Thoracic aorta (tissue), 2 donors: ENCODE measurements at regions not wholly inside any gene's neighbourhood (a gene's known extent, or its start where the extent isn't known, plus 50 kb on each side); places are given as distances from the start of the nearest gene placed in this dataset.

Experiments used
- ATAC-seq: fragments of 150-250 bp; one replicate; pipeline ENCODE4 v1.8.0; 2017; ENCODE audit warnings: low read depth; ENCODE audit not compliant: insufficient number of reproducible peaks, low FRiP score
- DNase-seq: peaks from one replicate; pipeline ENCODE4 v3.0.0-alpha.2; 2020; ENCODE audit warnings: low spot score
- H3K27ac ChIP-seq, 2 donors: fragments of 200-600 bp; sonication (generic); 1 replicate in 1 of 2; 2 replicates in 1 of 2; pipeline ENCODE4 v1.5.1; 2016; ENCODE audit warnings: mild to moderate bottlenecking in 2 of 2, moderate library complexity in 2 of 2
- H3K27me3 ChIP-seq: fragments of 200-600 bp; sonication (generic); replicated peaks from 2 replicates; pipeline ENCODE4 v1.6.0; 2016; ENCODE audit warnings: mild to moderate bottlenecking; ENCODE audit not compliant: insufficient read depth
- H3K36me3 ChIP-seq: fragments of 200-600 bp; sonication (generic); one replicate; pipeline ENCODE4 v1.5.1; 2016
- H3K4me1 ChIP-seq, 2 donors: fragments of 200-600 bp; sonication (generic); 1 replicate in 1 of 2; 2 replicates in 1 of 2; pipeline versions ENCODE4 v1.5.1 to v1.6.0; 2016; ENCODE audit warnings: low read depth in 2 of 2, mild to moderate bottlenecking in 1 of 2; ENCODE audit not compliant: control insufficient read depth in 1 of 2
- H3K4me3 ChIP-seq: fragments of 200-600 bp; sonication (generic); 2 replicates; pipeline ENCODE4 v1.5.1; 2016; ENCODE audit warnings: mild to moderate bottlenecking
- H3K9me3 ChIP-seq: fragments of 200-600 bp; sonication (generic); 2 replicates; pipeline ENCODE4 v1.5.1; 2016
- TF ChIP-seq, protein P1 (sequence below): fragments of 200-600 bp; sonication (generic); IDR thresholded peaks from one replicate; pipeline ENCODE4 v1.5.1; 2019; ENCODE audit warnings: antibody characterized with exemption

DNA sequence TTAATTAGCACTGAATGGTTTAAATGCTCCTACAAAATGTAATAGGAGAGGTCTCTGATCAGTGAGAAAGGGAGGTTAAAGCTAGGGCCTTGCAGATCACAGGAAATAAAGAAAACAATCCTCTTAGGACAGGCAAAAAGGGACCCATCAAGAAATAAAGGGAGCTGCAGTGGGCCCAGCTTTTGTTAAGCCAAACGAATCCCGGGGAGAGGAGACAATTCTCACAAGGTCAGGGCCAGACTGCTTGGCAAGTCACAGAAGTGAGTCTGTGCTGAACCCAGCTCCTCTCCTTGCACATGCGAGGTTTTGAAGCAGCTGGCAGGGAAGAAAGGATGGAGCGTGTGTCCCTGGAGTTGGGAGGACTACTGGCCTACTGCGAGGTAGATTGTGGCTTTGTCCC lies 285.8 kb downstream of the COG6 start:
- TF ChIP-seq, protein P1, sequence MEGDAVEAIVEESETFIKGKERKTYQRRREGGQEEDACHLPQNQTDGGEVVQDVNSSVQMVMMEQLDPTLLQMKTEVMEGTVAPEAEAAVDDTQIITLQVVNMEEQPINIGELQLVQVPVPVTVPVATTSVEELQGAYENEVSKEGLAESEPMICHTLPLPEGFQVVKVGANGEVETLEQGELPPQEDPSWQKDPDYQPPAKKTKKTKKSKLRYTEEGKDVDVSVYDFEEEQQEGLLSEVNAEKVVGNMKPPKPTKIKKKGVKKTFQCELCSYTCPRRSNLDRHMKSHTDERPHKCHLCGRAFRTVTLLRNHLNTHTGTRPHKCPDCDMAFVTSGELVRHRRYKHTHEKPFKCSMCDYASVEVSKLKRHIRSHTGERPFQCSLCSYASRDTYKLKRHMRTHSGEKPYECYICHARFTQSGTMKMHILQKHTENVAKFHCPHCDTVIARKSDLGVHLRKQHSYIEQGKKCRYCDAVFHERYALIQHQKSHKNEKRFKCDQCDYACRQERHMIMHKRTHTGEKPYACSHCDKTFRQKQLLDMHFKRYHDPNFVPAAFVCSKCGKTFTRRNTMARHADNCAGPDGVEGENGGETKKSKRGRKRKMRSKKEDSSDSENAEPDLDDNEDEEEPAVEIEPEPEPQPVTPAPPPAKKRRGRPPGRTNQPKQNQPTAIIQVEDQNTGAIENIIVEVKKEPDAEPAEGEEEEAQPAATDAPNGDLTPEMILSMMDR, result no peak
- no peak for ATAC-seq
- Histone ChIP-seq H3K36me3 (no peaks in the 10 kb centered on the region), H3K27me3 (no peaks in the 10 kb centered on the region), H3K4me1 (no peaks in the 10 kb centered on the region), H3K9me3 (no peaks in the 10 kb centered on the region), H3K4me3 (no peak overlapping the region), H3K27ac (no peak overlapping the region)
- no peak for DNase-seq

DNA sequence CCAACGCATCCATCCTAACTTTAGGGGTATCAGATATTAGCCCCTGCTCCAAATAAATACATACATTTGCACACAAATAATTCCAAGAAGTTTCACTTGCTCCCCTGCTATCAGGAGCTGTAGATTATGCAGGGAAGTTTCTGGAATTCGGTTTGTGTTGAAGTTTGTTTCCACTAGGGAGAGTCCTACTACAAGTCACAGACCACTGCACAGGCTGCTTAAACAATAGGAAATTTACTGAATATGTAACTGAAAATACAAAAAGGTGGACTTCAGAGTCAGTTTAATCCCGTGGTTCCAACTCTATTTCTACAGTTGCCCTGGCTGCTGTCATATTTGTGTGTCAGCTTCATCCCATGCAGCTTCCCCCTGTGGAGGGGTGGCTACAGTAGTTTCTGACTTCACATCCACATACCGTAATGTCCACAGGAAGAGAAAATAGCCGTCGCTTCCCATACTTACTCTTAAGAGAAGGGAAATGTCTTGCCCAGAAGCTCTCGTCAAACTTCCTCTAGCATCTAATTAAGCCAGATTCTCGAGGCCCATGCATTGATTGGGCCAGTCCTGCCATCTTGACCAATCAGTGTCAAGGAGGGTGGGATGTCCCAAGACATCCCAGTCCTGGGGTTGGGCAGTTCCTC lies 286.6 kb downstream of the COG6 start:
- Histone ChIP-seq H3K4me1 (no peaks in the 10 kb centered on the region), H3K27ac (no peak overlapping the region), H3K27me3 (no peaks in the 10 kb centered on the region), H3K9me3 (no peaks in the 10 kb centered on the region), H3K36me3 (no peaks in the 10 kb centered on the region), H3K4me3 (no peak overlapping the region)
- ATAC-seq (no peak), DNase-seq (no peak)
- TF ChIP-seq, protein P1, result no peak

DNA sequence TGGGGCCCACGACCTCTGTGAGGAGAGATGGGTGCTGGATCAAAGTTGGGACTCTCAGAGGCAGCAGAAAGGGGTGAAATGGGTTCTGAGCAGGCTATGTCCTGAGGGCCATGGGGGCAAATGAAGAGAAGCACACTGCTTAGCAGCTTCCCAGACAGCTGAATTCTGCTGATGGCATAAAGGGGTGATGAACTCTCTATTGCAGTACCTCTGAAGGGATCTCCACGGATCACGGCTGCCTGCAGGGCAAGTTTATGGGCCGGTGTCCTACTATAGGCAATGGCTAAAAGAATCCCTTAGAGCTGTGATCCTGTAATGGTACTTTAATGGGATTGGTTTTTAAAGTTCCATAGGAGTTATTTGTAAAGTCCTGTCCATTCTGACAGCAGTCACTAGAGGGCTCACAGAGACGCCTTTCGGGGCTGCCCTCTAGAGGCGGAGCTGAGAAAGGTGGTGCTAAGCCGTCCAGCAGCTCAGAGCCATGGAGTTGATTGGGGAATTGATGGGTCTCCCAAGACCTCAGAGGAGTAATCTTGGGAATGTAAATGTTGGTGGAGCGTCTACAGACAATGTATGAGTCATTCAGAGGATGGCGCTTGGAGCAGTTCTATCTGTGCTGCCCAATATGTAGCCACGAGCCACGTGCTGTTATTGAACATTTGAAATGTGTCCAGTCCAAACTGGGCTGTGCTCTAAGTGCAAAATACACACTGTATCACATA lies 287.3 kb downstream of the COG6 start:
- Histone ChIP-seq H3K36me3 (no peaks in the 10 kb centered on the region), H3K9me3 (no peaks in the 10 kb centered on the region), H3K4me1 (no peaks in the 10 kb centered on the region), H3K27ac (no peak overlapping the region), H3K27me3 (no peaks in the 10 kb centered on the region), H3K4me3 (peak overlapping the region; percentile 38)
- TF ChIP-seq, protein P1, result peak; percentile 84
- no peak for DNase-seq
- peak; percentile 85 for ATAC-seq

DNA sequence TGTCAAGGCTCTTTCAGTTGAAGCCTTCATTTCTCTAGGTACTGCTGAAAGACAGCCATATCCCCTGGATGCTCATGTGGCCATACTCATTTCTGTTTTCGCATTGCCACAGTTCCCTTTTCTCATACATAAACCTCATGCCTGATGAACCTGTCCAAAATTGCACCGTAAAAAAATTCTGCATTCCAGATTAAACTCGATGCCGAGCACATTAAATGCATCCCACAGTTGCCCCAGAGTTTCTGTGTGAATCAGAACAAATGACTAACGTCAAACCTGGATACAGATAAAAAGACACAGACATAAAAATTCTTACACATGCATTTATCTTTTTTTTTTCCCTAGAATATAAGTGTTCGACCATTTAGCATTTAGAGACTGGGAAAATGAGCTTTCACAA lies 288.2 kb downstream of the COG6 start:
- TF ChIP-seq, protein P1, result no peak
- Histone ChIP-seq H3K36me3 (no peaks in the 10 kb centered on the region), H3K4me1 (no peaks in the 10 kb centered on the region), H3K27ac (no peak overlapping the region), H3K27me3 (no peaks in the 10 kb centered on the region), H3K9me3 (no peaks in the 10 kb centered on the region), H3K4me3 (no peak overlapping the region)
- ATAC-seq (no peak), DNase-seq (no peak)

DNA sequence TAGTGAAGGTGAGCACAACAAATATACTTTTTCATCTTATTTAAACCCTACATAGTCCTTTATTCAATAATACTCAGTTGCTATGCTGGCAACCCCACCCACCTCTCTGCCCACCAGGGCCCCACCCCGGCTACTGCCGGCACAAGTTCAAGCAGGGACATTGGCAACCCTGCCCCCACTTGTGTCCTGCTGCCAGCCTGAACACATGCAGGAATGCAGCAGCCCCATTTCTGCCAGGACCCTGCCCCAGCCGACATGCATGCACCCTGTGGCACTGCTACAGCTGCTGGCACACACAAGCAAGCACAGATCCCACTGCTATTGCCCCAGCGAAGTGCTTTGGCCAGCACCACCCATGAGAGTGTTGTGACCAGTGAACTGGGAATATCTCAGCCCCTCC lies 289.8 kb downstream of the COG6 start:
- H3K4me3 ChIP-seq, result no peak overlapping the region
- TF ChIP-seq, protein P1, result no peak
- no peak for ATAC-seq

More for the DNA sequence above, 289.8 kb downstream of the COG6 start:
- no peak overlapping the region for H3K27ac ChIP-seq
- no peaks in the 10 kb centered on the region for H3K27me3 ChIP-seq
- no peaks in the 10 kb centered on the region for H3K9me3 ChIP-seq
- no peak for DNase-seq
- H3K36me3 ChIP-seq, result no peaks in the 10 kb centered on the region
- no peaks in the 10 kb centered on the region for H3K4me1 ChIP-seq
